ENCODE measurements at regions not wholly inside any gene's neighbourhood (a gene's known extent, or its start where the extent isn't known, plus 50 kb on each side); places are given as distances from the start of the nearest gene placed in this dataset.

DNA sequence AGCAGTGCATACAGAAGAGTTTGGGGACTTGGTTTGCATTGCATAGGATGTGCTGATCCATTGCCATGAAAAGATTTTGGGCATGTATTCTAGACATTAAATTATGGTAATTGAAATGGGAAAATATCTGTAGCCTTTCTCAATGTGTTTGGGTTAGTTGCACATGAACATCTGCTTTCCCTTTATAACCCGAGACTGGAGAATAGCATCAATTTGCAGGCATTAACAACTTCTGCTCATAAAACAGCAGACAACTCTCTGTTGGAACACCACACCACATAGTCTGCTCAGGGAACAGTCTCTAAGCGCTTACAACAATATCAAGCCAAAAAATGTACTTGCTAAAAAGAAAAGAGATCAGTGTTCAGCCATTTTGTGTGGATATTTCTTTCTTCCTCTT is 1391.1 kb upstream of the LRRTM3 start:
- TF ChIP-seq, protein P1, sequence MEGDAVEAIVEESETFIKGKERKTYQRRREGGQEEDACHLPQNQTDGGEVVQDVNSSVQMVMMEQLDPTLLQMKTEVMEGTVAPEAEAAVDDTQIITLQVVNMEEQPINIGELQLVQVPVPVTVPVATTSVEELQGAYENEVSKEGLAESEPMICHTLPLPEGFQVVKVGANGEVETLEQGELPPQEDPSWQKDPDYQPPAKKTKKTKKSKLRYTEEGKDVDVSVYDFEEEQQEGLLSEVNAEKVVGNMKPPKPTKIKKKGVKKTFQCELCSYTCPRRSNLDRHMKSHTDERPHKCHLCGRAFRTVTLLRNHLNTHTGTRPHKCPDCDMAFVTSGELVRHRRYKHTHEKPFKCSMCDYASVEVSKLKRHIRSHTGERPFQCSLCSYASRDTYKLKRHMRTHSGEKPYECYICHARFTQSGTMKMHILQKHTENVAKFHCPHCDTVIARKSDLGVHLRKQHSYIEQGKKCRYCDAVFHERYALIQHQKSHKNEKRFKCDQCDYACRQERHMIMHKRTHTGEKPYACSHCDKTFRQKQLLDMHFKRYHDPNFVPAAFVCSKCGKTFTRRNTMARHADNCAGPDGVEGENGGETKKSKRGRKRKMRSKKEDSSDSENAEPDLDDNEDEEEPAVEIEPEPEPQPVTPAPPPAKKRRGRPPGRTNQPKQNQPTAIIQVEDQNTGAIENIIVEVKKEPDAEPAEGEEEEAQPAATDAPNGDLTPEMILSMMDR (conservative IDR thresholded peaks at IDR 0.05; ENCODE audit: low read depth, low read length): no peak
- no peak for TF ChIP-seq EZH2 (IDR thresholded peaks at IDR 0.05; ENCODE audit: borderline replicate concordance, low read depth, low read length, poor library complexity, severe bottlenecking)

Measured in A673 (cell line).